ENCODE measurements at regions not wholly inside any gene's neighbourhood (a gene's known extent, or its start where the extent isn't known, plus 50 kb on each side); places are given as distances from the start of the nearest gene placed in this dataset.

DNA sequence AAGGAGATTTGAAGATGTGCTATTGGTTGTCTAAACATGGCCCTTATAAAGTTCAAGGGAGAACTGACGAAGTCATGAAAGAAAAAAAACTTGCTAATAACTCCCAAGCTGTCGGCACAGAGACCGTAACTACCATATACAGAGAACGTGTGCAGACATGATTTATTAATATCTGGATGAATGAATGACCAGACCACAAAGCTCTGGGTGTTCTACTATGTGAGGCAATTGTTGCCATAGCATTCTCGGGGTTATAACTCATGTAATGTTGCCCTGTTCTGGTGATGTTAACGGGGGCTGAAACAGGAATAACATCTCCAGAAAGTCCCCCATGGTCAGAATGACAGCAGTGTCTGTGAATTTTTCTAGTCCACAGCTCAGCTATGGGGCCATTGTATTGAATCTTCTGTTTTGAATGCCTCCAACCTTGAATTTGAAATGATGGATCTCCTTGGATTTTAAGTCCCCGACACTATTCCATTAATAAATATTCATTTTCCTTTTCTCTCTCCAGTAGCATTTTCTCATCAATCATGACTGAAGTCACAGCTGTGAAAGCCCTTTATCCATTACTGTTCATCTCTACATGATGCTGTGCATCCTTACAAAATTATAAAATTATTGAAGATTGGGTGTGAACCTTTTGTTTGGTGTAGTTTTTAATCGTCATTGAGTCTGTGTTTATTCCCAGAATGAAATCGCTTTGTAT lies 483.4 kb upstream of the KLHL29 start:
- TF ChIP-seq CTCF (conservative IDR thresholded peaks at IDR 0.05), result no peak
- TF ChIP-seq ZFX (IDR thresholded peaks at IDR 0.05), result no peak
- H3K27ac ChIP-seq, result no peak overlapping the region

DNA sequence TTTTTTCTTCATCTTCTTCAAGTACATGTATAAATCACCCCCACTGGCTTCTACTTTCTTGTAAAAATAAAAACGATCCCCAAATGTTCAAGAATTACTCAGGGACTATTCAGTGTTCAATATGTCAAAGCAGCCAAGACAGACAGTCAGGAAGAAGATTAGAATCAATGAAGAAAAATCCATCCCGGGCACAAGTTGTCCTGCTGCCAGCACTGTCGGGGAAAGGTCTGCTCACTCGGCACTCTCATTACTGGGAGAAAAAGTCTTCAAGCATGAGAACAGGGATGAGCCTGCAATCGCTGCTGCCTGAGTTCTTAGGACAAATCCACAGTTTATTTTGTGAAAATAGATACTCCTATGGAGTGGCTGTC lies 482.8 kb upstream of the KLHL29 start:
- no peak overlapping the region for H3K27ac ChIP-seq
- TF ChIP-seq ZFX (IDR thresholded peaks at IDR 0.05) (no peak), CTCF (conservative IDR thresholded peaks at IDR 0.05) (no peak)

DNA sequence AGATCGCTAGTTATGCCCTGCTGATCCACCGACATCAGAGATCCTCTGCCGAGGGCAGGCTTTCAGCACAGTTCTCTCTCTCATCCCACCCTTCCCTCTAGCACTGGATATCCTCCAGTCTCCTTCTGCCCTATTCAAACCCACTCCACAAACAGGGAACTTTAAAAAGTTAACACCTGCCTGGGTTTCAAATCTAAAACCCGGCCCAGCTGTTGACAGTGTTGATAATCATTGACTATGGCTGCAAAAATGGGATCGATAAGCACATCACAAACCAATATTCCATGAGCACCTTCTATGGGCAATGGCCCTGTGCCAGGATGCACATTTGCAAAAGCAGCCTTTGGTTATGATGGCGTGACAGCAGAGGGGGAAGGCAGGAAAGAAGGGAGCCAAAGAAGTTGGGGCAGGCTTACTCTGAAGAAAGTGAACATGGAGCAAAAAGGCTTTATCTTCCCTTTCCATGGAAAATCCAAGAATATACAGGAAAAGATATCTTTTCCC lies 482.3 kb upstream of the KLHL29 start:
- no peak for TF ChIP-seq CTCF (conservative IDR thresholded peaks at IDR 0.05)
- no peak for TF ChIP-seq ZFX (IDR thresholded peaks at IDR 0.05)
- no peak overlapping the region for H3K27ac ChIP-seq

DNA sequence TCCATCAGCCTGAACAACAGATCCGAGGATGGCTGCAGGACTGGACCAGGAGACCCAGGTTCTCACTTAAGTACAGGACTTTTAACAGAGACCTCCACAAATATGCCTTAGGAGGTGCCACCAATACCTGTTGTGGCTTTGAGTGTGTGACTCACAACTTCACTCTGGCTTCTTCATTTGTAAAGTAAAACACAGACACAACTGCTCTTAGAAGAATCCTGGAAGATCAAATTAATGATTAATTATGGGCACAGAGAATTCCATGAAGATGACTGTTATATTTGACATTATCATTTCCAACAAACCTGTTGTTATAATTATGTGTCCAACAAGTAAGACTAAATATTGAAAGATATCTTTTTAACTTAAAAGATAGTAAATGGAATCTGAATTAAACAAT lies 481.4 kb upstream of the KLHL29 start:
- H3K27ac ChIP-seq, result no peak overlapping the region
- TF ChIP-seq CTCF (conservative IDR thresholded peaks at IDR 0.05) (no peak), ZFX (IDR thresholded peaks at IDR 0.05) (no peak)

DNA sequence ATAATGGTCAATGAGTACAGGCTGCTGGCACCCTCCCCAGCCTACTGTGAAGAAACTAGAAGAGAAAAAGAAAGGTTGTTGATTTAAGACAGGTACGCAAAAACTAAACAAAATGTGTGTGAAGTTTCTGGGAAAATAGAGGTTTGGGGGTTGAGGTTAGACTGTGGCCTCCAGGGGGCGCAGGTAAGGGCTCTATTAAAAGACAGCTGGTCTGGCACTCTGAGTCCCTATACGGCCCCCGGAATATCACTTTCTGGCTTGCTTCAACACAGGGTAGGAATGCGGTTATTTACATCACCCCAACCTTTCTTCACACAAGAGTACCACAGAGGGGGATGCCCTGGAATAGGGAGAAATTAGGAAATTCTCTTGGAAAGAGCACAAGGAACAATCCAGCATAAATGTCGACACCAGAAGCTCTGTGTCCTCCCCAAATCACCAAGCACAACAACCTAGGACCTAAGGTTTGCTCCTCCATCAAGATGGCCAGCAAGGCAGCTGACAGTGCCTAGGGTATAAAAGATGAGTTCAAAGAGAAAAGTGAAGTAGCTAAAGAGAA lies 480.8 kb upstream of the KLHL29 start:
- TF ChIP-seq ZFX (IDR thresholded peaks at IDR 0.05), result no peak
- TF ChIP-seq CTCF (conservative IDR thresholded peaks at IDR 0.05), result peak; percentile 77
- no peak overlapping the region for H3K27ac ChIP-seq

DNA sequence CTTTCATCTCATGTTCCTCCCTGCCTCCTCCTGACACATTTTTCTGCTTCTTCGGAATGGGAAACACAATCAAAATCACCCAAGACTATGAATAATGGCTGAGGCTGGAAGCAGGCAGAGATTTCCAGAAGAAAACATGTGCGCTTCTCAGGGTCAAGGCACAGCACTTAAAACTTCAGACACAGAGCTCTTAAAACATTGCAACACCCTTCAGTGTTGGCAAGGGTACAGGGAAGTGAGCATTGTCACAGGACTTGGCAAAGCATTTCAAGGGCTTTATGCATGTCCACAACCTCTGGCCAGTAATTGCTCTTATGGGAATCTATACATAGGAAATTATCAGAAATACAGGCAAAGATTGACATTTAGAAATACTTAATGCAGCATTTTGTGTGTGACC lies 477.6 kb upstream of the KLHL29 start:
- no peak overlapping the region for H3K27ac ChIP-seq
- no peak for TF ChIP-seq CTCF (conservative IDR thresholded peaks at IDR 0.05)
- no peak for TF ChIP-seq ZFX (IDR thresholded peaks at IDR 0.05)

DNA sequence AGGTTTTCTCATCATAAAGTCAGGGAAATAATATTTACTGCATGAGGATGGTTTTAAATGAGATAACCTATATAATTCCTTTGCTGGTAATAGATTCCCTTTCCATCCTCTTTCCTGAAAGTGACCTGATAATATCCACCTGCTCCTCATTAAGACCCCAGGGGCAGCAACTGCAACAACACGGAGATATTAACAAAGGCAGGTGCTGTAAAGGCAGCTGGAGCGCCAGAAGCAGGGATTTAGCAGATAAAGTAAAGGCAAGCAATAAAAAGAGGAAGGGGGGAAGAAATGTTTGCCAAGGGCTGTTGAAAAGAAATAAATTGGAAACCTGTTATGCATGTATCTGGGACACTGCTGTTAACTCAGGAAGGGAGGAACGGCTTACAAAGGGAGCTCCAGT lies 472.6 kb upstream of the KLHL29 start:
- H3K27ac ChIP-seq, result no peak overlapping the region
- no peak for TF ChIP-seq CTCF (conservative IDR thresholded peaks at IDR 0.05)
- no peak for TF ChIP-seq ZFX (IDR thresholded peaks at IDR 0.05)

Data from C4-2B (cell line).